GM12878 (cell line): ENCODE measurements at regions not wholly inside any gene's neighbourhood (a gene's known extent, or its start where the extent isn't known, plus 50 kb on each side); places are given as distances from the start of the nearest gene placed in this dataset.

Experiments
- ATAC-seq: fragments of 200-7000 bp; cut with Tn5 transposase; 3 replicates; pipeline ENCODE4 v1.9.1; 2020; ENCODE audit warnings: mild to moderate bottlenecking, moderate library complexity
- BruUV-seq: library from RNA; stranded (reverse); fragments of 400-500 nt; replicated peaks from 2 replicates; lab custom pipeline; 2021; lab: Mats Ljungman, UMichigan
- CTCF ChIA-PET: fragments of 300-600 bp; sonication (Branson Sonifier 250); formaldehyde crosslinking; extraction: SDS; loops from one replicate; lab custom pipeline; 2021; ENCODE audit warnings: inconsistent platforms; lab: Yijun Ruan, JAX
- POLR2A ChIA-PET: fragments of 350-600 bp; formaldehyde crosslinking; extraction: SDS; loops from one replicate; lab custom pipeline; 2021; ENCODE audit warnings: inconsistent platforms; lab: Charles Lee
- RAD21 ChIA-PET: fragments of 300-600 bp; sonication (Branson Sonifier 250); formaldehyde crosslinking; loops from one replicate; lab custom pipeline; 2023; ENCODE audit warnings: antibody characterized with exemption; ENCODE audit not compliant: unreplicated experiment; lab: Charles Lee
- SMC1A ChIA-PET: fragments of 300-600 bp; sonication (Branson Sonifier 250); formaldehyde crosslinking; loops from one replicate; lab custom pipeline; 2023; ENCODE audit not compliant: unreplicated experiment, uncharacterized antibody; lab: Charles Lee
- DNase-seq: peaks from one replicate; pipeline ENCODE4 v3.0.0-alpha.2; 2011; ENCODE audit warnings: low read depth, low spot score
- FAIRE-seq: peaks from 3 replicates; lab custom pipeline; 2011; peaks lifted over from hg19 to GRCh38; lab: Jason Lieb, UNC
- H2AFZ ChIP-seq: 2 replicates; pipeline ENCODE4 v1.6.0; 2011; ENCODE audit warnings: low read depth, low read length, control low read depth; ENCODE audit not compliant: control insufficient read depth
- H3K27ac ChIP-seq: 2 replicates; pipeline ENCODE4 v1.5.1; 2011; ENCODE audit warnings: control low read depth; ENCODE audit not compliant: control insufficient read depth, insufficient read depth
- H3K27me3 ChIP-seq, 2 experiments: replicated peaks in 1 of 2; 2 replicates each; pipeline versions ENCODE4 v1.6.0 to v1.6.1; 2011; ENCODE audit warnings: low read length in 1 of 2; ENCODE audit not compliant: control insufficient read depth in 2 of 2, insufficient read depth in 2 of 2
- H3K36me3 ChIP-seq, 2 experiments: 2 replicates each; pipeline ENCODE4 v1.5.1; 2011; ENCODE audit warnings: low read length in 1 of 2; ENCODE audit not compliant: control insufficient read depth in 2 of 2, insufficient read depth in 2 of 2
- H3K4me1 ChIP-seq: 2 replicates; pipeline ENCODE4 v1.6.1; 2011; ENCODE audit warnings: mild to moderate bottlenecking, low read length, moderate library complexity, mixed read lengths; ENCODE audit not compliant: control insufficient read depth, insufficient read depth
- H3K4me2 ChIP-seq: 2 replicates; pipeline ENCODE4 v1.6.0; 2011; ENCODE audit warnings: control low read depth; ENCODE audit not compliant: control insufficient read depth, insufficient read depth
- H3K4me3 ChIP-seq: fragments of 200-600 bp; sonication (generic); 2 replicates; pipeline ENCODE4 v1.5.1; 2016
- H3K79me2 ChIP-seq: 2 replicates; pipeline ENCODE4 v1.6.0; 2011; ENCODE audit warnings: low read length; ENCODE audit not compliant: control insufficient read depth, insufficient read depth
- H3K9ac ChIP-seq: 2 replicates; pipeline ENCODE4 v1.8.0; 2011; ENCODE audit warnings: low read length, control low read depth, mixed read lengths; ENCODE audit not compliant: control insufficient read depth, insufficient read depth
- H3K9me3 ChIP-seq: replicated peaks from 3 replicates; pipeline ENCODE4 v1.5.1; 2011; ENCODE audit warnings: mild to moderate bottlenecking, low read length; ENCODE audit not compliant: control insufficient read depth, insufficient read depth
- H4K20me1 ChIP-seq: 2 replicates; pipeline ENCODE4 v1.6.0; 2011; ENCODE audit not compliant: control insufficient read depth, insufficient read depth
- EGR1 ChIP-seq, 2 experiments: IDR thresholded peaks; 1 replicate in 1 of 2; 2 replicates in 1 of 2; pipeline ENCODE4 v1.6.1; 2011 to 2012; ENCODE audit warnings: low read depth in 2 of 2, low read length in 2 of 2, borderline replicate concordance in 1 of 2, mild to moderate bottlenecking in 1 of 2, moderate library complexity in 1 of 2
- IKZF2 ChIP-seq, 2 experiments: fragments of 450-650 bp; IDR thresholded peaks; 2 replicates each; pipeline ENCODE4 v1.6.1; 2017; ENCODE audit warnings: mild to moderate bottlenecking in 2 of 2, moderate library complexity in 2 of 2
- NFYA ChIP-seq: IDR thresholded peaks from 2 replicates; pipeline ENCODE4 v1.6.1; 2011; ENCODE audit warnings: low read depth, mild to moderate bottlenecking, low read length, improper control_type of control experiment, borderline replicate concordance
- POU2F2 ChIP-seq: IDR thresholded peaks from 3 replicates; pipeline ENCODE4 v1.6.1; 2011; ENCODE audit warnings: low read depth, mild to moderate bottlenecking, low read length, borderline replicate concordance
- SMAD1 ChIP-seq: fragments of 450-650 bp; IDR thresholded peaks from 2 replicates; pipeline ENCODE4 v1.6.1; 2018; ENCODE audit warnings: mild to moderate bottlenecking, low read depth; ENCODE audit not compliant: partially characterized antibody
- TBL1XR1 ChIP-seq: IDR thresholded peaks from 2 replicates; pipeline ENCODE4 v1.6.1; 2012; ENCODE audit warnings: low read depth, low read length, improper control_type of control experiment
- YY1 ChIP-seq: IDR thresholded peaks from 2 replicates; pipeline ENCODE4 v1.6.1; 2011; ENCODE audit warnings: low read depth, mild to moderate bottlenecking, low read length
- WGBS: methylation state at CpG from one replicate; pipeline ENCODE4 v1.1.6; 2016; ENCODE audit warnings: low lambda C conversion rate; ENCODE audit not compliant: insufficient replicate concordance, insufficient coverage; ENCODE audit errors: missing lambda C conversion rate; 5-methylcytosine and 5-hydroxymethylcytosine counted together
- in situ Hi-C: fragments of 300-500 bp; cut with MboI; formaldehyde crosslinking; loops from 9 replicates; pipeline ENCODE4 v1.14.3; 2018; ENCODE audit warnings: mixed read lengths
- intact Hi-C: fragments of 100-400 bp; cut with micrococcal nuclease; formaldehyde crosslinking; loops from one replicate; pipeline ENCODE4 v1.14.2; 2022; ENCODE audit not compliant: unreplicated experiment
- TF ChIP-seq, protein P1 (sequence below): fragments of 450-650 bp; IDR thresholded peaks from 2 replicates; pipeline ENCODE4 v1.6.1; 2018; ENCODE audit warnings: borderline replicate concordance, mild to moderate bottlenecking; ENCODE audit not compliant: partially characterized antibody
- TF ChIP-seq, protein P2 (sequence below), 3 experiments: IDR thresholded peaks in 2 of 3; conservative IDR thresholded peaks in 1 of 3; 2 replicates each; pipeline ENCODE4 v1.5.1; 2011; ENCODE audit warnings: low read depth in 3 of 3, low read length in 3 of 3, mild to moderate bottlenecking in 3 of 3, control low read depth in 2 of 3, moderate library complexity in 2 of 3, inconsistent platforms in 1 of 3, mixed read lengths in 1 of 3; ENCODE audit not compliant: control insufficient read depth in 2 of 3, insufficient read depth in 1 of 3; ENCODE audit errors: extremely low read depth in 1 of 3
- TF ChIP-seq, protein P3 (sequence below): fragments of 450-650 bp; IDR thresholded peaks from 2 replicates; pipeline ENCODE4 v1.6.1; 2016; ENCODE audit warnings: mild to moderate bottlenecking, moderate library complexity, borderline replicate concordance

DNA sequence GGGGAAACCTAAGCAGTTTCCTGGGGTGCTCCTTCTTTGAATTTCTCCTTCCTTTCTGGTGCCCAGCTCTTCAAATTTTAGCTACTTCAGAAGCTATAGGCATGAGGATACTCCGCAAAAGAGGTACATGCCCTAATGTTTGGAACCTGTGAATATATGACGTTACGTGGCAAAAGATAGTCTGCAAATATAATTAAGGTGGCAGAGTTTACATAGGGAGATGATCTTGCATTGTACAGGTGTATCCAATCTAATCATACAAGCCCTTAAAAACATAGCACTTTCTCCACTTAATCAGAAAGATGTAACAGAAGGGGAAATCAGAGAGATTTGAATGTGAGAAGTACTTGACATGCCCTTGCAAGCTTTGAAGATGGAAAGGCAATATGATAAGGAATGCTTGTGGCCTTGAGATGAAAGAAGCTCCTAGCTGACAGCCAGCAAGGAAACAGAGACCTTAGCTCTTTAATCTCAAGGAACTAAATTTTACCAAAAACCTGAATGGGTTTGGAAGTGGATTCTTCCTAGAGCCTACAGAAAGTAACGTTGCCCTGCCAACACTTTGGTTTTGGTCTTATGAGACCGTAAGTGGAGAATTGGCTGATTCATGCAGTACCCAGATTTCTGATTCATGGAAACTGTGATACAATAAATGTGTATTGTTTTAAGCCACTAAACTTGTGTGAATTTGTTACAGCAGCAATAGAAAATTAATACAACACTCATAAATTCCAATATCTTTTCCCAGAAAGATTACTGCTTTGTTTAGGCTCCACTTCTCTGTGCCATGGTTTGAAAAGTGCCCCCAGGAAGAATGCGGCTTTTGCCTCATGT is 268.4 kb downstream of the FAM170A start:
- POLR2A ChIA-PET, result no interaction called here
- CTCF ChIA-PET, result interaction anchor here (1.5 kb wide), 1 partner anchor 19 kb away, joined by 3 read pairs; no protein-coding TSS in a partner anchor
- H2AFZ ChIP-seq, result no peak overlapping the region
- no peak overlapping the region for H3K27ac ChIP-seq
- no peaks in the 10 kb centered on the region for H3K4me1 ChIP-seq
- TF ChIP-seq EGR1 (IDR thresholded peaks at IDR 0.05; ENCODE audit: borderline replicate concordance in 1 of 2, low read depth in 2 of 2, low read length in 2 of 2) (no peak), NFYA (no peak), TBL1XR1 (no peak), YY1 (no peak), SMAD1 (no peak), POU2F2 (no peak), IKZF2 (IDR thresholded peaks at IDR 0.05) (no peak)
- TF ChIP-seq, protein P1, sequence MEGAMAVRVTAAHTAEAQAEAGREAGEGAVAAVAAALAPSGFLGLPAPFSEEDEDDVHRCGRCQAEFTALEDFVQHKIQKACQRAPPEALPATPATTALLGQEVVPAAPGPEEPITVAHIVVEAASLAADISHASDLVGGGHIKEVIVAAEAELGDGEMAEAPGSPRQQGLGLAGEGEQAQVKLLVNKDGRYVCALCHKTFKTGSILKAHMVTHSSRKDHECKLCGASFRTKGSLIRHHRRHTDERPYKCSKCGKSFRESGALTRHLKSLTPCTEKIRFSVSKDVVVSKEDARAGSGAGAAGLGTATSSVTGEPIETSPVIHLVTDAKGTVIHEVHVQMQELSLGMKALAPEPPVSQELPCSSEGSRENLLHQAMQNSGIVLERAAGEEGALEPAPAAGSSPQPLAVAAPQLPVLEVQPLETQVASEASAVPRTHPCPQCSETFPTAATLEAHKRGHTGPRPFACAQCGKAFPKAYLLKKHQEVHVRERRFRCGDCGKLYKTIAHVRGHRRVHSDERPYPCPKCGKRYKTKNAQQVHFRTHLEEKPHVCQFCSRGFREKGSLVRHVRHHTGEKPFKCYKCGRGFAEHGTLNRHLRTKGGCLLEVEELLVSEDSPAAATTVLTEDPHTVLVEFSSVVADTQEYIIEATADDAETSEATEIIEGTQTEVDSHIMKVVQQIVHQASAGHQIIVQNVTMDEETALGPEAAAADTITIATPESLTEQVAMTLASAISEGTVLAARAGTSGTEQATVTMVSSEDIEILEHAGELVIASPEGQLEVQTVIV, result no peak
- TF ChIP-seq, protein P2, sequence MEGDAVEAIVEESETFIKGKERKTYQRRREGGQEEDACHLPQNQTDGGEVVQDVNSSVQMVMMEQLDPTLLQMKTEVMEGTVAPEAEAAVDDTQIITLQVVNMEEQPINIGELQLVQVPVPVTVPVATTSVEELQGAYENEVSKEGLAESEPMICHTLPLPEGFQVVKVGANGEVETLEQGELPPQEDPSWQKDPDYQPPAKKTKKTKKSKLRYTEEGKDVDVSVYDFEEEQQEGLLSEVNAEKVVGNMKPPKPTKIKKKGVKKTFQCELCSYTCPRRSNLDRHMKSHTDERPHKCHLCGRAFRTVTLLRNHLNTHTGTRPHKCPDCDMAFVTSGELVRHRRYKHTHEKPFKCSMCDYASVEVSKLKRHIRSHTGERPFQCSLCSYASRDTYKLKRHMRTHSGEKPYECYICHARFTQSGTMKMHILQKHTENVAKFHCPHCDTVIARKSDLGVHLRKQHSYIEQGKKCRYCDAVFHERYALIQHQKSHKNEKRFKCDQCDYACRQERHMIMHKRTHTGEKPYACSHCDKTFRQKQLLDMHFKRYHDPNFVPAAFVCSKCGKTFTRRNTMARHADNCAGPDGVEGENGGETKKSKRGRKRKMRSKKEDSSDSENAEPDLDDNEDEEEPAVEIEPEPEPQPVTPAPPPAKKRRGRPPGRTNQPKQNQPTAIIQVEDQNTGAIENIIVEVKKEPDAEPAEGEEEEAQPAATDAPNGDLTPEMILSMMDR (IDR thresholded peaks at IDR 0.05 in 2 of 3, conservative IDR thresholded peaks at IDR 0.05 in 1 of 3; ENCODE audit: control insufficient read depth in 2 of 3, extremely low read depth in 1 of 3, insufficient read depth in 1 of 3, low read depth in 3 of 3, low read length in 3 of 3), result no peak
- TF ChIP-seq, protein P3, sequence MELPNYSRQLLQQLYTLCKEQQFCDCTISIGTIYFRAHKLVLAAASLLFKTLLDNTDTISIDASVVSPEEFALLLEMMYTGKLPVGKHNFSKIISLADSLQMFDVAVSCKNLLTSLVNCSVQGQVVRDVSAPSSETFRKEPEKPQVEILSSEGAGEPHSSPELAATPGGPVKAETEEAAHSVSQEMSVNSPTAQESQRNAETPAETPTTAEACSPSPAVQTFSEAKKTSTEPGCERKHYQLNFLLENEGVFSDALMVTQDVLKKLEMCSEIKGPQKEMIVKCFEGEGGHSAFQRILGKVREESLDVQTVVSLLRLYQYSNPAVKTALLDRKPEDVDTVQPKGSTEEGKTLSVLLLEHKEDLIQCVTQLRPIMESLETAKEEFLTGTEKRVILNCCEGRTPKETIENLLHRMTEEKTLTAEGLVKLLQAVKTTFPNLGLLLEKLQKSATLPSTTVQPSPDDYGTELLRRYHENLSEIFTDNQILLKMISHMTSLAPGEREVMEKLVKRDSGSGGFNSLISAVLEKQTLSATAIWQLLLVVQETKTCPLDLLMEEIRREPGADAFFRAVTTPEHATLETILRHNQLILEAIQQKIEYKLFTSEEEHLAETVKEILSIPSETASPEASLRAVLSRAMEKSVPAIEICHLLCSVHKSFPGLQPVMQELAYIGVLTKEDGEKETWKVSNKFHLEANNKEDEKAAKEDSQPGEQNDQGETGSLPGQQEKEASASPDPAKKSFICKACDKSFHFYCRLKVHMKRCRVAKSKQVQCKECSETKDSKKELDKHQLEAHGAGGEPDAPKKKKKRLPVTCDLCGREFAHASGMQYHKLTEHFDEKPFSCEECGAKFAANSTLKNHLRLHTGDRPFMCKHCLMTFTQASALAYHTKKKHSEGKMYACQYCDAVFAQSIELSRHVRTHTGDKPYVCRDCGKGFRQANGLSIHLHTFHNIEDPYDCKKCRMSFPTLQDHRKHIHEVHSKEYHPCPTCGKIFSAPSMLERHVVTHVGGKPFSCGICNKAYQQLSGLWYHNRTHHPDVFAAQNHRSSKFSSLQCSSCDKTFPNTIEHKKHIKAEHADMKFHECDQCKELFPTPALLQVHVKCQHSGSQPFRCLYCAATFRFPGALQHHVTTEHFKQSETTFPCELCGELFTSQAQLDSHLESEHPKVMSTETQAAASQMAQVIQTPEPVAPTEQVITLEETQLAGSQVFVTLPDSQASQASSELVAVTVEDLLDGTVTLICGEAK, result no peak
- SMC1A ChIA-PET, result interaction anchor here (0.9 kb wide), 1 partner anchor 64 kb away, joined by 3 read pairs; no protein-coding TSS in a partner anchor
- no peak overlapping the region for H3K9ac ChIP-seq
- no peaks in the 10 kb centered on the region for H3K9me3 ChIP-seq
- intact Hi-C loops (loop anchor here (10.0 kb wide), 1 partner anchor 423 kb away; no protein-coding TSS in a partner anchor), in situ Hi-C loops (no loop called here)
- ATAC-seq (no peak), DNase-seq (no peak), FAIRE-seq (no peak)
- no peaks in the 10 kb centered on the region for H3K27me3 ChIP-seq
- no peak overlapping the region for H3K4me2 ChIP-seq
- no peaks in the 10 kb centered on the region for H4K20me1 ChIP-seq
- WGBS, result 37% methylated on average over 6 of the region's 6 CpGs
- RAD21 ChIA-PET, result no interaction called here
- H3K79me2 ChIP-seq, result no peaks in the 10 kb centered on the region
- BruUV-seq, result no TSS peak
- H3K36me3 ChIP-seq, result no peaks in the 10 kb centered on the region
- no peak overlapping the region for H3K4me3 ChIP-seq
